ENCODE measurements at regions not wholly inside any gene's neighbourhood (a gene's known extent, or its start where the extent isn't known, plus 50 kb on each side); places are given as distances from the start of the nearest gene placed in this dataset.
"Not testable (repeated sequence)": the region's sequence is repeated elsewhere in the genome, so short reads cannot be mapped to it uniquely, and the experiment has no call there.

DNA sequence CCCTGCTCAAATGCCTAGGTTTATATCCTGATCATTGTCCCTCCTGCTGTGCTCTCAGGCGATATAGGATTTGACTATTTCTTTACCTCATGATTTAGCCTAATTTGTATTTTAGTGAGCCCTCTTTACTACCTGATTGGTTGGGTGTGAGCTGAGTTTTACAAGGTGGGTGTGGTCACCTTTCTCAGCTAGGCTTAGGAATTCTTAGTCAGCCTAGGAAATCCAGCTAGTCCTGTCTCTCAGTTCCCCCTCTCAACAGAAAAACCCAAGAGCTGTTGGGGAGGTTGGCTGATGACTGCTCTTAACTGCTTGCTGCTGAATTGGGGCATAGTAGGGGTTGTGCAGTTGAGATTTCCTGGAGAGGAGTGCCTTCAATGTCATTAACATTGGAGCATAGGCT is 100.5 kb upstream of the AADAT start:
- no peak overlapping the region for H3K4me3 ChIP-seq (ENCODE audit: low read depth, low read length)
- TF ChIP-seq, protein P1, sequence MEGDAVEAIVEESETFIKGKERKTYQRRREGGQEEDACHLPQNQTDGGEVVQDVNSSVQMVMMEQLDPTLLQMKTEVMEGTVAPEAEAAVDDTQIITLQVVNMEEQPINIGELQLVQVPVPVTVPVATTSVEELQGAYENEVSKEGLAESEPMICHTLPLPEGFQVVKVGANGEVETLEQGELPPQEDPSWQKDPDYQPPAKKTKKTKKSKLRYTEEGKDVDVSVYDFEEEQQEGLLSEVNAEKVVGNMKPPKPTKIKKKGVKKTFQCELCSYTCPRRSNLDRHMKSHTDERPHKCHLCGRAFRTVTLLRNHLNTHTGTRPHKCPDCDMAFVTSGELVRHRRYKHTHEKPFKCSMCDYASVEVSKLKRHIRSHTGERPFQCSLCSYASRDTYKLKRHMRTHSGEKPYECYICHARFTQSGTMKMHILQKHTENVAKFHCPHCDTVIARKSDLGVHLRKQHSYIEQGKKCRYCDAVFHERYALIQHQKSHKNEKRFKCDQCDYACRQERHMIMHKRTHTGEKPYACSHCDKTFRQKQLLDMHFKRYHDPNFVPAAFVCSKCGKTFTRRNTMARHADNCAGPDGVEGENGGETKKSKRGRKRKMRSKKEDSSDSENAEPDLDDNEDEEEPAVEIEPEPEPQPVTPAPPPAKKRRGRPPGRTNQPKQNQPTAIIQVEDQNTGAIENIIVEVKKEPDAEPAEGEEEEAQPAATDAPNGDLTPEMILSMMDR (IDR thresholded peaks at IDR 0.05; ENCODE audit: insufficient read depth, low read depth, low read length, missing control alignments): no peak
- DNase-seq (ENCODE audit: low read depth): no peak

DNA sequence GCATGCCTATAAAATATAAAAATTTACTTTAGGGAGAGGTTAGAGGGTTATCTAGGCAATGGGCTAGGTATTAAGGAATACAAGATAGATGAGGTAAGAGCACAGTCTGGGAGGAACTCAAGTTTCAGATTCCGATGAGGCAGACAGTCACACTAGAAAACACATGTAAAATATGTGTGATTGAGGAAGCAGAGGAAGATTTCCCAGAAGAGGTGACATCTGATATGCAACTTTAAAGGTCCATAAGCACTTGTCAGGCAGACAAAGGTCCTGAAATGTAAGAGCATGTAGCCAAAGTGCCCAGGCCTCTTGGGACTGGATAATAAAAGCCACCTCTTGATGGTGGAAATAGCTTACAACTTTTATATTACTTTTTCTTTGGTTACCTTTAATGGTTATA is 81.1 kb upstream of the AADAT start:
- TF ChIP-seq, protein P1 (IDR thresholded peaks at IDR 0.05; ENCODE audit: insufficient read depth, low read depth, low read length, missing control alignments): no peak
- DNase-seq (ENCODE audit: low read depth): no peak
- no peak overlapping the region for H3K4me3 ChIP-seq (ENCODE audit: low read depth, low read length)

DNA sequence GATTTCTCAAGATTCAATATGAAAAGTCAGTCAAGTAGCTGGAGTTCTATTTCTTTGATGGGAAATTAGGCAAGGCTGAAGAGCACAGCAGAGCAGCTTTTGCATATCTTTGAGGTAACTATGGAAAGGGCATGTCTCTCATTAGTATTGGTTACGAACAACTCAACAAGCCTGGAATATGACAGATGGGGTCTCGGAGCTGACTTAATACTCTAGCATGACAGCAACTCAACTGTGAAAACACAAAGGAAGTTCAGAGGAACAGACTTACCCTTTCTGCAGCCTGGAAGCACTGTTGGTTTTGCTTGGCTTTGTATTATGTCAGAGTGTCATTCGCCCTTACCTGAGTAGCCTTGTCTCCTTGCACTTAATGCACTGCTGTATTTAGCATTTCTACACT is 79.9 kb upstream of the AADAT start:
- H3K4me3 ChIP-seq (ENCODE audit: low read depth, low read length): no peak overlapping the region
- TF ChIP-seq, protein P1 (IDR thresholded peaks at IDR 0.05; ENCODE audit: insufficient read depth, low read depth, low read length, missing control alignments): no peak
- DNase-seq (ENCODE audit: low read depth): no peak

DNA sequence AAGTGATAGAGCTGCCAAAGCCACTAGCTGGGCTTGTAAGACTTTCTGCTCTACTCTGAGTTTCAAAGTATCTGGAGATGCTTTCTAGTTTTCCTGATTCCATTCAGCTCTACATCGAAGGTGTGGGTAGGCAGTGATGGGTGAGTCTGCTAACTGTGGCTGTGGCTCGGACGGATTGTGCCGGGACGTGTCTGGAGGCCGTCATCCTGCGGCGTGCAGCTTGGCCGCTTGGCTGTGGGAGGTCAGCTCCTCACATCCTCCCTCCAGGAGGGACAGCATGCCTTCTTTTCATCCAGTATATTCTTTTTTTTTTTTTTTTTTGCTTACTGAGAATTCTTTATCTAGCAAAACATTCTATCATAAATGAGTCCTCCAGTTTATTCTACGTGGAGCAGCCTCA is 77.9 kb upstream of the AADAT start:
- TF ChIP-seq, protein P1 (IDR thresholded peaks at IDR 0.05; ENCODE audit: insufficient read depth, low read depth, low read length, missing control alignments): no peak
- no peak overlapping the region for H3K4me3 ChIP-seq (ENCODE audit: low read depth, low read length)
- DNase-seq (ENCODE audit: low read depth): no peak

DNA sequence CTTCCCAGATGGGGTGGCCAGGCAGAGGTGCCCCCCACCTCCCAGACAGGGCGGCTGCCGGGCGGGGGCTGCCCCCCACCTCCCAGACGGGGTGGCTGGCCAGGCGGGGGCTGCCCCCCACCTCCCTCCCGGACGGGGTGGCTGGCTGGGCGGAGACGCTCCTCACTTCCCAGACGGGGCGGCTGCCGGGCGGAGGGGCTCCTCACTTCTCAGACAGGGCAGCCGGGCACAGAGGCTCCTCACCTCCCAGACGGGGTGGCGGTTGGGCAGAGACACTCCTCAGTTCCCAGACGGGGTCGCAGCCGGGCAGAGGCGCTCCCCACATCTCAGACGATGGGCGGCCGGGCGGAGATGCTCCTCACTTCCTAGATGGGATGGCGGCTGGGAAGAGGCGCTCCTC is 76.4 kb upstream of the AADAT start:
- not testable (repeated sequence) for DNase-seq (ENCODE audit: low read depth); H3K4me3 ChIP-seq (ENCODE audit: low read depth, low read length)

DNA sequence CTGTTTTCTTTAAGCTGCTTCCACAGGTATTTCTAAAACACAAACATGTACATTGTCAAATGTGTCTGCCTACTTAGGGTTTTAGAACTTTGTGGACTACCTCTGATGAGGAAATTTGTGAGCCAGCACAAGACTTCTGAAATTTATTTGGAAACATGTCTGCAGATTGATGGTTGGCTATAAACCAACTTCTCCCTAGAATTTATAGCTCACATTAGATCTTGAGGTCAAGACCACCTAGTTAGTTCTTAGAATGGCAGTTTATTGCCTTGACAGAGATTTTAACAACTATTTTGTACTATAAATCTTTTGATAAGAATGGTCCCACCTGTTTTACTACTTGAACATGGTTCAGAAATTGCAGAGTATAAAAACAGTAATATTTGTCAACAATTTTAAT is 72.7 kb upstream of the AADAT start:
- DNase-seq (ENCODE audit: low read depth): no peak
- TF ChIP-seq, protein P1 (IDR thresholded peaks at IDR 0.05; ENCODE audit: insufficient read depth, low read depth, low read length, missing control alignments): no peak
- no peak overlapping the region for H3K4me3 ChIP-seq (ENCODE audit: low read depth, low read length)

DNA sequence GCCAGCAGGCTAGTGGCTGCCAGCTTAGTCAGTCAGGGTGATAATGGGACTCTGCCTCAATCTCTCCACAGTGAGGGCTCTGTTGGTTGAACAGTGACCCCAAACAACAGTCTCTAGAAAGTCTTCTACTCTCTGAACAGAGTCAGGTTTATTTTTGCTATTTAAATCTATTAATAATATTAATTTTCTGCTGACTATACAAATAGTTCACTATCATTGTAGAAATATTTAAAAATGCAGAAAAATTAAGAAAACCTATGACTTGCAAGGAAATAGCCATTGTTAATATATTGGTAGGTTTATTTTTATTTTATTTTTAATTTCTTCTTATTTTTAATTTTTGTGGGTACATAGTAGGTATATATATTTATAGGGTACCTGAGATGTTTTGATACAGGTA is 67.9 kb upstream of the AADAT start:
- TF ChIP-seq, protein P1 (IDR thresholded peaks at IDR 0.05; ENCODE audit: insufficient read depth, low read depth, low read length, missing control alignments): no peak
- H3K4me3 ChIP-seq (ENCODE audit: low read depth, low read length): no peak overlapping the region
- DNase-seq (ENCODE audit: low read depth): no peak

DNA sequence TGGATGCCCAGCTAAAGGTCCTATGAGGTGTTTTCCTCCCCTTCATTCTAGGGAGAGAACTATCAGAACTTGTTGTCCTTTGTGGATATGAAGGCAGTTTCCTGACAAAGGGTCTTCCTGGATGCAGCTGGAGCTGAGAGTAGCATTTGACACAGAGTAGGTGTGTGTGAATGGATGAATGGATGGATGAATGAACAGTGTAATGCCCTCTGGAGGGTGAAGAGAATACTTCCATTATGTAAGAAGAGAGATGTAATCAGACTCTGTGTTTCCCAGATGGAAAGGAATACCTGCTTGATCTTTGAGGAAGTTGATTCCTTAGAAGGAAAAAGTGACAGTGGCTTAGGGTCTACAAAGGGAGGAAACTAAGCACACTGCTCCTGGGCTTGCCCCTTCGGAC is 55.4 kb upstream of the AADAT start:
- no peak overlapping the region for H3K4me3 ChIP-seq (ENCODE audit: low read depth, low read length)
- DNase-seq (ENCODE audit: low read depth): no peak
- TF ChIP-seq, protein P1 (IDR thresholded peaks at IDR 0.05; ENCODE audit: insufficient read depth, low read depth, low read length, missing control alignments): no peak
